OCI-LY3 (cell line): ENCODE measurements at regions not wholly inside any gene's neighbourhood (a gene's known extent, or its start where the extent isn't known, plus 50 kb on each side); places are given as distances from the start of the nearest gene placed in this dataset.

ENCODE experiments used
- H2AFZ ChIP-seq: fragments of 200-600, 300-600 bp; shearing (Covaris generic); 2 replicates; pipeline ENCODE4 v1.6.0; 2014; ENCODE audit warnings: antibody characterized with exemption, low read depth, low read length
- H3K27ac ChIP-seq: fragments of 200-600, 300-600 bp; sonication (generic); 2 replicates; pipeline ENCODE4 v1.5.1; 2014; ENCODE audit warnings: mild to moderate bottlenecking, low read length, moderate library complexity, mixed read lengths
- H3K27me3 ChIP-seq: fragments of 200-600, 300-600 bp; sonication (generic); 2 replicates; pipeline ENCODE4 v1.6.1; 2014; ENCODE audit warnings: low read depth, low read length, mixed read lengths
- H3K36me3 ChIP-seq: fragments of 200-600, 300-600 bp; sonication (generic); replicated peaks from 2 replicates; pipeline ENCODE3; 2014; ENCODE audit warnings: low read depth, low read length, mixed read lengths
- H3K4me1 ChIP-seq: fragments of 300-600, 200-600 bp; sonication (generic); 2 replicates; pipeline ENCODE4 v1.6.1; 2014; ENCODE audit warnings: low read length, mixed read lengths
- H3K4me2 ChIP-seq: fragments of 200-600, 300-600 bp; sonication (generic); 2 replicates; pipeline ENCODE4 v1.6.1; 2014; ENCODE audit warnings: low read length, mixed read lengths
- H3K4me3 ChIP-seq: fragments of 300-600, 200-600 bp; sonication (generic); 2 replicates; pipeline ENCODE4 v1.5.1; 2014; ENCODE audit warnings: antibody characterized with exemption, mild to moderate bottlenecking, low read length, moderate library complexity
- H3K79me2 ChIP-seq: fragments of 300-600, 200-600 bp; shearing (Covaris generic); 2 replicates; pipeline ENCODE4 v1.6.1; 2014; ENCODE audit warnings: mild to moderate bottlenecking, low read length, mixed read lengths
- H3K9ac ChIP-seq: fragments of 300-600, 200-600 bp; shearing (Covaris generic); 2 replicates; pipeline ENCODE4 v1.6.0; 2014; ENCODE audit warnings: mild to moderate bottlenecking, low read length, moderate library complexity
- H3K9me3 ChIP-seq: fragments of 200-600, 300-600 bp; shearing (Covaris generic); 2 replicates; pipeline ENCODE4 v1.6.1; 2014; ENCODE audit warnings: low read length, mixed read lengths; ENCODE audit not compliant: insufficient read depth
- H4K20me1 ChIP-seq: fragments of 200-600, 300-600 bp; sonication (generic); 2 replicates; pipeline ENCODE4 v1.6.1; 2016; ENCODE audit warnings: low read length, mixed read lengths; ENCODE audit not compliant: insufficient read depth
- CTCF ChIP-seq: fragments of 200-600, 300-600 bp; sonication (generic); IDR thresholded peaks from 2 replicates; pipeline ENCODE4 v1.5.1; 2014; ENCODE audit warnings: antibody characterized with exemption, low read length, low read depth
- EZH2phosphoT487 ChIP-seq: fragments of 200-600 bp; shearing (Covaris generic); IDR thresholded peaks from 2 replicates; pipeline ENCODE4 v1.6.1; 2018; ENCODE audit warnings: antibody characterized with exemption, mixed run types, low read depth

- no peak overlapping the region for H3K27ac ChIP-seq
- H3K9me3 ChIP-seq: no peaks in the 10 kb centered on the region
- peaks cover 12% of the 10 kb centered on the region for H3K4me1 ChIP-seq
- no peak overlapping the region for H2AFZ ChIP-seq
- no peaks in the 10 kb centered on the region for H4K20me1 ChIP-seq
- H3K4me3 ChIP-seq: no peak overlapping the region
- H3K36me3 ChIP-seq: no peaks in the 10 kb centered on the region
- H3K4me2 ChIP-seq: no peak overlapping the region
- TF ChIP-seq CTCF: no peak
- TF ChIP-seq EZH2phosphoT487: no peak
- no peaks in the 10 kb centered on the region for H3K79me2 ChIP-seq
- no peak overlapping the region for H3K9ac ChIP-seq
- H3K27me3 ChIP-seq: no peaks in the 10 kb centered on the region
These were observed 76.8 kb upstream of the RANBP3L start for GRCh38 chr5:36378551-36378950.

- no peak overlapping the region for H3K27ac ChIP-seq
- no peaks in the 10 kb centered on the region for H3K9me3 ChIP-seq
- TF ChIP-seq CTCF (no peak), EZH2phosphoT487 (no peak)
These were observed 81.2 kb upstream of the RANBP3L start for GRCh38 chr5:36382890-36383289.

GRCh38 chr5:36383942-36384341 lies 82.2 kb upstream of the RANBP3L start:
- H3K4me3 ChIP-seq: no peak overlapping the region
- H3K36me3 ChIP-seq: no peaks in the 10 kb centered on the region
- H2AFZ ChIP-seq: no peak overlapping the region
- H4K20me1 ChIP-seq: no peaks in the 10 kb centered on the region
- H3K27ac ChIP-seq: no peak overlapping the region
- H3K4me1 ChIP-seq: peaks cover 5% of the 10 kb centered on the region
- no peak overlapping the region for H3K4me2 ChIP-seq
- no peak overlapping the region for H3K9ac ChIP-seq
- H3K27me3 ChIP-seq: no peaks in the 10 kb centered on the region
- TF ChIP-seq EZH2phosphoT487 (no peak), CTCF (no peak)
- no peaks in the 10 kb centered on the region for H3K79me2 ChIP-seq
- no peaks in the 10 kb centered on the region for H3K9me3 ChIP-seq

More at GRCh38 chr5:36382890-36383289, 81.2 kb upstream of the RANBP3L start:
- Histone ChIP-seq H3K36me3 (no peaks in the 10 kb centered on the region), H3K4me1 (no peaks in the 10 kb centered on the region), H4K20me1 (no peaks in the 10 kb centered on the region), H3K4me2 (no peak overlapping the region), H3K4me3 (no peak overlapping the region), H3K9ac (no peak overlapping the region), H2AFZ (no peak overlapping the region), H3K27me3 (no peaks in the 10 kb centered on the region), H3K79me2 (no peaks in the 10 kb centered on the region)

GRCh38 chr5:36384845-36385244 lies 83.1 kb upstream of the RANBP3L start:
- Histone ChIP-seq H4K20me1 (no peaks in the 10 kb centered on the region), H3K36me3 (no peaks in the 10 kb centered on the region), H3K4me1 (peaks cover 8% of the 10 kb centered on the region), H3K4me2 (no peak overlapping the region), H3K9ac (no peak overlapping the region), H2AFZ (no peak overlapping the region), H3K79me2 (no peaks in the 10 kb centered on the region), H3K27me3 (no peaks in the 10 kb centered on the region), H3K27ac (no peak overlapping the region), H3K4me3 (no peak overlapping the region), H3K9me3 (no peaks in the 10 kb centered on the region)
- no peak for TF ChIP-seq CTCF
- no peak for TF ChIP-seq EZH2phosphoT487
